Esophagus muscularis mucosa (tissue), 4 donors: ENCODE measurements at regions not wholly inside any gene's neighbourhood (a gene's known extent, or its start where the extent isn't known, plus 50 kb on each side); places are given as distances from the start of the nearest gene placed in this dataset.

Experiments used
- DNase-seq: peaks from one replicate; pipeline ENCODE4 v3.0.0-alpha.2; 2017; ENCODE audit errors: extremely low spot score
- H3K27ac ChIP-seq, 4 donors: fragments of 200-600 bp; sonication (generic); replicated peaks in 1 of 4; 1 replicate in 3 of 4; 2 replicates in 1 of 4; pipeline ENCODE4 v1.5.1; 2016 to 2019; ENCODE audit warnings: mild to moderate bottlenecking in 1 of 4
- H3K27me3 ChIP-seq, 4 donors: fragments of 200-600 bp; sonication (generic); one replicate each; pipeline versions ENCODE4 v1.5.1 to v1.6.0; 2016 to 2019
- H3K36me3 ChIP-seq, 4 donors: fragments of 200-600 bp; sonication (generic); one replicate each; pipeline ENCODE4 v1.5.1; 2016 to 2019
- H3K4me1 ChIP-seq, 4 donors: fragments of 200-600 bp; sonication (generic); one replicate each; pipeline ENCODE4 v1.5.1; 2016 to 2019
- H3K4me3 ChIP-seq, 4 donors: fragments of 200-600 bp; sonication (generic); 1 replicate in 2 of 4; 2 replicates in 2 of 4; pipeline ENCODE4 v1.5.1; 2016 to 2019; ENCODE audit warnings: mild to moderate bottlenecking in 4 of 4, moderate library complexity in 1 of 4
- H3K9me3 ChIP-seq, 4 donors: fragments of 200-600 bp; sonication (generic); 1 replicate in 3 of 4; 2 replicates in 1 of 4; pipeline ENCODE4 v1.5.1; 2016 to 2019
- EP300 ChIP-seq: sonication (generic); formaldehyde crosslinking; IDR thresholded peaks from one replicate; pipeline ENCODE4 v1.6.1; 2017; ENCODE audit warnings: antibody characterized with exemption
- POLR2A ChIP-seq: fragments of 450-650 bp; IDR thresholded peaks from one replicate; pipeline ENCODE4 v1.6.1; 2017; ENCODE audit warnings: antibody characterized with exemption, moderate library complexity, mild to moderate bottlenecking, low read depth
- POLR2AphosphoS5 ChIP-seq, 2 donors: sonication (generic); formaldehyde crosslinking; IDR thresholded peaks; one replicate each; pipeline ENCODE4 v1.6.1; 2017; ENCODE audit warnings: antibody characterized with exemption in 2 of 2
- WGBS: methylation state at CpG from one replicate; pipeline ENCODE4 v1.1.5; 2018; 5-methylcytosine and 5-hydroxymethylcytosine counted together
- intact Hi-C: fragments of 100-400 bp; cut with DNase I; formaldehyde crosslinking; loops from one replicate; pipeline ENCODE4 v1.15.1; 2023
- TF ChIP-seq, protein P1 (sequence below), 3 experiments: fragments of 200-600 bp in 2 of 3; fragments of 450-650 bp in 1 of 3; sonication (generic) in 2 of 3; IDR thresholded peaks; one replicate each; pipeline ENCODE4 v1.5.1; 2017 to 2019; ENCODE audit warnings: antibody characterized with exemption in 3 of 3, mild to moderate bottlenecking in 2 of 3, moderate library complexity in 1 of 3

DNA sequence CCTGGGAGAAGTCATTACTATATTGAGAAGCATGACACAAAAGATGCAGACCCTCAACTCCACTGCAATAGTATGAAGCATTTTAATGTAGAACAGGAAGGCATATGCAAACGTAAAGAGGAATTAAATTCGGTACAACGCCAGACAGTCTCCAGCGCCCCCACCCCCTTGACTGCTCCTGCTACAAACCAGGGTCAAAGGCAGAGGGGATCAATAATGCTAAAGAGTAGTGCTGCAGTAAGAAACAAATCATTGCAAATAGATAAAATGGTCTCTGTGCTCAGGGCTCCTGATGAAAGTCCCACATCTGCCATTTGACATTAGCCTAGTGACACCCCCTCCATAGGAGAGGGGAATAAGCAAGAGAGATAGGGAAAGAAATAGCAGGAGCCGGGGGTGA lies 164.9 kb upstream of the BLID start:
- Histone ChIP-seq H3K27ac (no peak overlapping the region), H3K27me3 (no peaks in the 10 kb centered on the region), H3K4me1 (peaks cover 0 to 23% (median 8%) of the 10 kb centered on the region in 4 donors), H3K4me3 (no peak overlapping the region), H3K36me3 (no peaks in the 10 kb centered on the region), H3K9me3 (no peaks in the 10 kb centered on the region)
- 88% methylated on average over 5 of the region's 5 CpGs for WGBS
- DNase-seq, result no peak
- TF ChIP-seq POLR2A, result no peak
- TF ChIP-seq EP300, result no peak
- no peak for TF ChIP-seq POLR2AphosphoS5 (IDR thresholded peaks at IDR 0.05)
- TF ChIP-seq, protein P1, sequence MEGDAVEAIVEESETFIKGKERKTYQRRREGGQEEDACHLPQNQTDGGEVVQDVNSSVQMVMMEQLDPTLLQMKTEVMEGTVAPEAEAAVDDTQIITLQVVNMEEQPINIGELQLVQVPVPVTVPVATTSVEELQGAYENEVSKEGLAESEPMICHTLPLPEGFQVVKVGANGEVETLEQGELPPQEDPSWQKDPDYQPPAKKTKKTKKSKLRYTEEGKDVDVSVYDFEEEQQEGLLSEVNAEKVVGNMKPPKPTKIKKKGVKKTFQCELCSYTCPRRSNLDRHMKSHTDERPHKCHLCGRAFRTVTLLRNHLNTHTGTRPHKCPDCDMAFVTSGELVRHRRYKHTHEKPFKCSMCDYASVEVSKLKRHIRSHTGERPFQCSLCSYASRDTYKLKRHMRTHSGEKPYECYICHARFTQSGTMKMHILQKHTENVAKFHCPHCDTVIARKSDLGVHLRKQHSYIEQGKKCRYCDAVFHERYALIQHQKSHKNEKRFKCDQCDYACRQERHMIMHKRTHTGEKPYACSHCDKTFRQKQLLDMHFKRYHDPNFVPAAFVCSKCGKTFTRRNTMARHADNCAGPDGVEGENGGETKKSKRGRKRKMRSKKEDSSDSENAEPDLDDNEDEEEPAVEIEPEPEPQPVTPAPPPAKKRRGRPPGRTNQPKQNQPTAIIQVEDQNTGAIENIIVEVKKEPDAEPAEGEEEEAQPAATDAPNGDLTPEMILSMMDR (IDR thresholded peaks at IDR 0.05), result no peak
- intact Hi-C loops, result no loop called here

DNA sequence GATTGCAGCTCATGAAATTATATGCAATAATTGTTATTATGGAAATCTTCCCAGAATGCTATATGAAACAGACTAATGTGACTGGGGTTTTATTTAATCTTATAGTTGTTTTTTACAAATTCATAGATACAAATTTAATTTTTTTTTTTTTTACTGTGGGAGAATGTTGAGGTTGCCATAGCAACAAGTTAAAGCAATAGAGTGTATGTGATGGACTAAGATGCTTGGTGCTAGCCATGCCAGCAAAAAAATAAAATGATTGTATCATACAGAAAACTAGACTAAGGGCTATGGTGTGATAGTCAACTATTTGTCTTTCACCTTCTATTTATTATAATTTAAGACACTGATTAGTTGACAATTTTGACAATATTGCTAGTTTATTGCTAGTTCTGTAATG lies 163.2 kb upstream of the BLID start:
- DNase-seq, result no peak
- Histone ChIP-seq H3K27me3 (no peaks in the 10 kb centered on the region), H3K36me3 (no peaks in the 10 kb centered on the region), H3K4me1 (peaks cover 0 to 8% (median 1%) of the 10 kb centered on the region in 4 donors), H3K4me3 (no peak overlapping the region), H3K9me3 (no peaks in the 10 kb centered on the region), H3K27ac (no peak overlapping the region)
- TF ChIP-seq, protein P1 (IDR thresholded peaks at IDR 0.05), result no peak
- TF ChIP-seq EP300 (no peak), POLR2A (no peak), POLR2AphosphoS5 (IDR thresholded peaks at IDR 0.05) (no peak)
- intact Hi-C loops, result no loop called here

DNA sequence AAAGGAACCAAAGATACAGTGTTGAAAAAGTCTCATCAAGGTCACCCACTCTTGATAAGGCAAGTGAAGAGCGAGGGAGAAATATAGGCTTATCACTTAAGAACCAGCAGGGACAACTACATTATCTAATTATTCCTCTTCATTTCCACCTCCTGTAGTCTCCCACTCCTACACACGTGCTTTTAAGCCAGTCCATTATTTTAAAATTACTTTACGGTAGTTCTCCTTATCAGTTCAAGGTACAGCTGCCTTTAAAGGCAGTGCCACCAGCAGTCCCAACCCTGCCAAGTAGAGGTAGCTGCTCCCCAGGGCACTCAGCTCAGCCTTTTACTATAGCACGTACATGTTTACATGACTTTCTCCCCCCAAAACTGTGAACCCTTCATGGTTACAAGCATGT lies 161.5 kb upstream of the BLID start:
- Histone ChIP-seq H3K4me1 (peaks cover 0 to 15% (median 5%) of the 10 kb centered on the region in 4 donors), H3K27ac (no peak overlapping the region), H3K36me3 (no peaks in the 10 kb centered on the region), H3K27me3 (no peaks in the 10 kb centered on the region), H3K4me3 (no peak overlapping the region), H3K9me3 (no peaks in the 10 kb centered on the region)
- DNase-seq, result no peak
- intact Hi-C loops, result no loop called here
- WGBS, result 89% methylated on average over 4 of the region's 4 CpGs
- TF ChIP-seq EP300, result no peak
- TF ChIP-seq POLR2A, result no peak
- TF ChIP-seq POLR2AphosphoS5 (IDR thresholded peaks at IDR 0.05), result no peak
- TF ChIP-seq, protein P1 (IDR thresholded peaks at IDR 0.05), result no peak

DNA sequence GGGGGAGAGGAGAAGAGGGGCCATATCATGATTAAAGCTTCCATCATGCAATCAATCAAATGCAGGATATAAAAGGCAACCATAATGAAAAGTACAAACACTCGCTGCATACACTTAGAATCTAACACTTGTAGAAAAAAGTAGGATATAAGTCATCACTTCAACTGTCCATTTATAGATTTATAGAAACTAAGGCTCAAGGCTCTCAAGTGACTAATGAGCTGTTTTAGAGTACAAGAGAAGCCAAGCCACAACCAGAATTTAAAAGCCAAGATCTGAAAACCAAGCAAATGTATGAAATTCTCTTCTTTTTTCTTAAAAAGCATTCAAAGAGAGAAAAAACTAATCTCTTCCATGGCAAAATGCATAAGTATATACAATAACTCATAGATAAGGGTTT lies 160.2 kb upstream of the BLID start:
- intact Hi-C loops, result no loop called here
- no peak for TF ChIP-seq POLR2A
- no peak for TF ChIP-seq POLR2AphosphoS5 (IDR thresholded peaks at IDR 0.05)
- TF ChIP-seq, protein P1 (IDR thresholded peaks at IDR 0.05), result no peak
- TF ChIP-seq EP300, result no peak
- H3K9me3 ChIP-seq, result no peaks in the 10 kb centered on the region
- WGBS, result 95% methylated on average over 1 of the region's 1 CpG
- H3K36me3 ChIP-seq, result no peaks in the 10 kb centered on the region
- no peaks in the 10 kb centered on the region for H3K27me3 ChIP-seq
- H3K27ac ChIP-seq, result no peak overlapping the region
- H3K4me1 ChIP-seq, result peaks cover 0 to 15% (median 5%) of the 10 kb centered on the region in 4 donors
- no peak overlapping the region for H3K4me3 ChIP-seq
- no peak for DNase-seq

DNA sequence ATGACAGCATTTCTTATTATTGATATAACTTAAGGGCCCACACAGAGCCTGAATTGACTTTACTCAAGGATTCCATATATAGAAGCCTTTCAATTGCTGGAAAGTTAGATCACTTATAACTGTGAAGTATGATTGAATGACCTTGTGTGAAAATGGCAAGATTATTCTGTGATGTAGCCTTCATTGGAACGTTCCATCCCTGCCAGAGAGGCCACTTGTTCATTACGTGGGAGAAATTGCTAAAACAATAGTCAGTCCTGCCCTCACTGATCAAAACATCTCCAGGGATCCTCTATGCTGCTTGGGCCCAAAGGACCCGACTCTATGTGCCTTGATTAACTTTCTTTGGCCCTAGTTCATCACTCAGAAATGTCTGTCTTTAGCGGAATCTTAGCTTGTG lies 159.5 kb upstream of the BLID start:
- Histone ChIP-seq H3K27ac (no peak overlapping the region), H3K9me3 (no peaks in the 10 kb centered on the region), H3K27me3 (no peaks in the 10 kb centered on the region), H3K4me3 (no peak overlapping the region), H3K36me3 (no peaks in the 10 kb centered on the region), H3K4me1 (peaks cover 0 to 15% (median 5%) of the 10 kb centered on the region in 4 donors)
- no peak for DNase-seq
- TF ChIP-seq POLR2A, result no peak
- intact Hi-C loops, result no loop called here
- 48% methylated on average over 4 of the region's 4 CpGs for WGBS
